ENCODE measurements at regions not wholly inside any gene's neighbourhood (a gene's known extent, or its start where the extent isn't known, plus 50 kb on each side); places are given as distances from the start of the nearest gene placed in this dataset.

DNA sequence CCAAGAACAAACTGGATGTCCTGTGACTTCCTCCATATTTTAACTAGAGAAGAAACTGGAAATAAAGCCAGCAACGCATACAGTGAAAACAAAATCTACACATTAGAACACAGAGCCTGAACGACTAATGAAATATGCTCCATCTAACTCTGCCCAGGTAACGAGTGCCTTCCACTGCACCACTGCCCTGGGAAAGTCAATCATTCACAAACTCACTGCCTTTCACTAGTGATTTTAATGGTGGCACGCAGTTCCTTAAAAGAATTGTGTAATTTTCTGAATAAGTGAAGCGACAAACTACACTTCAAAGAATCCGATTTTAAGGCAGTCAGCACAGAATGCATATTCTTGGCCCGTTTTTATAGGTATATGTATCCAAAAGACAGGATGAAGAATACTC is 416.0 kb downstream of the SHQ1 start:
- TF ChIP-seq, protein P1, sequence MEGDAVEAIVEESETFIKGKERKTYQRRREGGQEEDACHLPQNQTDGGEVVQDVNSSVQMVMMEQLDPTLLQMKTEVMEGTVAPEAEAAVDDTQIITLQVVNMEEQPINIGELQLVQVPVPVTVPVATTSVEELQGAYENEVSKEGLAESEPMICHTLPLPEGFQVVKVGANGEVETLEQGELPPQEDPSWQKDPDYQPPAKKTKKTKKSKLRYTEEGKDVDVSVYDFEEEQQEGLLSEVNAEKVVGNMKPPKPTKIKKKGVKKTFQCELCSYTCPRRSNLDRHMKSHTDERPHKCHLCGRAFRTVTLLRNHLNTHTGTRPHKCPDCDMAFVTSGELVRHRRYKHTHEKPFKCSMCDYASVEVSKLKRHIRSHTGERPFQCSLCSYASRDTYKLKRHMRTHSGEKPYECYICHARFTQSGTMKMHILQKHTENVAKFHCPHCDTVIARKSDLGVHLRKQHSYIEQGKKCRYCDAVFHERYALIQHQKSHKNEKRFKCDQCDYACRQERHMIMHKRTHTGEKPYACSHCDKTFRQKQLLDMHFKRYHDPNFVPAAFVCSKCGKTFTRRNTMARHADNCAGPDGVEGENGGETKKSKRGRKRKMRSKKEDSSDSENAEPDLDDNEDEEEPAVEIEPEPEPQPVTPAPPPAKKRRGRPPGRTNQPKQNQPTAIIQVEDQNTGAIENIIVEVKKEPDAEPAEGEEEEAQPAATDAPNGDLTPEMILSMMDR (IDR thresholded peaks at IDR 0.05): no peak
- TF ChIP-seq POLR2AphosphoS5 (IDR thresholded peaks at IDR 0.05) (no peak), EP300 (IDR thresholded peaks at IDR 0.05) (no peak)

Data from esophagus muscularis mucosa (tissue), 4 donors.